ENCODE measurements at regions not wholly inside any gene's neighbourhood (a gene's known extent, or its start where the extent isn't known, plus 50 kb on each side); places are given as distances from the start of the nearest gene placed in this dataset.

GRCh38 chr12:107349008-107349747, 255.8 kb upstream of the CRY1 start:
- peak; percentile 88 for DNase-seq (ENCODE audit: low read depth)

GRCh38 chr12:107349839-107350238, 256.5 kb upstream of the CRY1 start:
- no peak for DNase-seq (ENCODE audit: low read depth)

GRCh38 chr12:107351109-107351508, 257.8 kb upstream of the CRY1 start:
- DNase-seq (ENCODE audit: low read depth), result no peak

GRCh38 chr12:107351713-107352112, 258.4 kb upstream of the CRY1 start:
- no peak for DNase-seq (ENCODE audit: low read depth)

GRCh38 chr12:107352347-107353081, 259.2 kb upstream of the CRY1 start:
- no peak for DNase-seq (ENCODE audit: low read depth)

- DNase-seq (ENCODE audit: low read depth), result no peak
These were observed 260.0 kb upstream of the CRY1 start for GRCh38 chr12:107353312-107353711.

GRCh38 chr12:107355004-107355565, 261.7 kb upstream of the CRY1 start:
- DNase-seq (ENCODE audit: low read depth), result no peak

GRCh38 chr12:107355612-107356011, 262.3 kb upstream of the CRY1 start:
- no peak for DNase-seq (ENCODE audit: low read depth)

- peak; percentile 39 for DNase-seq (ENCODE audit: low read depth)
These were observed 263.1 kb upstream of the CRY1 start for GRCh38 chr12:107356266-107356936.

GRCh38 chr12:107356937-107357295, 263.6 kb upstream of the CRY1 start:
- no peak for DNase-seq (ENCODE audit: low read depth)

GRCh38 chr12:107359382-107359781, 266.0 kb upstream of the CRY1 start:
- DNase-seq (ENCODE audit: low read depth), result peak; percentile 56

GRCh38 chr12:107360033-107360432, 266.7 kb upstream of the CRY1 start:
- DNase-seq (ENCODE audit: low read depth), result no peak

- DNase-seq (ENCODE audit: low read depth), result no peak
These were observed 267.1 kb upstream of the CRY1 start for GRCh38 chr12:107360482-107360881.

- no peak for DNase-seq (ENCODE audit: low read depth)
These were observed 268.6 kb upstream of the CRY1 start for GRCh38 chr12:107361970-107362369.

- no peak for DNase-seq (ENCODE audit: low read depth)
These were observed 269.6 kb upstream of the CRY1 start for GRCh38 chr12:107362960-107363359.

GRCh38 chr12:107364875-107365518, 271.6 kb upstream of the CRY1 start:
- DNase-seq (ENCODE audit: low read depth), result no peak

GRCh38 chr12:107365703-107366102, 272.4 kb upstream of the CRY1 start:
- no peak for DNase-seq (ENCODE audit: low read depth)

GRCh38 chr12:107366322-107366721, 273.0 kb upstream of the CRY1 start:
- no peak for DNase-seq (ENCODE audit: low read depth)

- DNase-seq (ENCODE audit: low read depth), result no peak
These were observed 275.2 kb upstream of the CRY1 start for GRCh38 chr12:107368586-107368985.

GRCh38 chr12:107369006-107369405, 275.7 kb upstream of the CRY1 start:
- DNase-seq (ENCODE audit: low read depth), result no peak

GRCh38 chr12:107369679-107370078, 276.3 kb upstream of the CRY1 start:
- DNase-seq (ENCODE audit: low read depth), result no peak

- DNase-seq (ENCODE audit: low read depth), result no peak
These were observed 278.9 kb upstream of the CRY1 start for GRCh38 chr12:107372229-107372658.

Measured in HS-5 (cell line).